B cell (primary cell): ENCODE measurements at regions not wholly inside any gene's neighbourhood (a gene's known extent, or its start where the extent isn't known, plus 50 kb on each side); places are given as distances from the start of the nearest gene placed in this dataset.

Experiments
- ATAC-seq: fragments of 200-7000 bp; cut with Tn5 transposase; one replicate; pipeline ENCODE4 v1.10.0; 2021; ENCODE audit warnings: low read depth, mild to moderate bottlenecking, moderate number of reproducible peaks, moderate library complexity
- CTCF ChIA-PET: fragments of 350-600 bp; sonication (Branson Sonifier 250); formaldehyde crosslinking; loops from one replicate; lab custom pipeline; 2021; ENCODE audit warnings: antibody characterized with exemption, inconsistent platforms; lab: Charles Lee
- POLR2A ChIA-PET: fragments of 350-600 bp; sonication (Branson Sonifier 250); formaldehyde crosslinking; loops from one replicate; lab custom pipeline; 2021; ENCODE audit warnings: antibody characterized with exemption; lab: Charles Lee
- DNase-seq: peaks from one replicate; pipeline ENCODE4 v3.0.0; 2013
- H2AFZ ChIP-seq: 2 replicates; pipeline ENCODE4 v1.6.1; 2012; ENCODE audit warnings: mild to moderate bottlenecking, low read depth, low read length; ENCODE audit not compliant: insufficient read depth, poor library complexity, severe bottlenecking
- H3K27ac ChIP-seq, 2 donors: 1 replicate in 1 of 2; 2 replicates in 1 of 2; pipeline ENCODE4 v1.5.1; 2012 to 2013; ENCODE audit warnings: low read length in 2 of 2, mild to moderate bottlenecking in 2 of 2, moderate library complexity in 1 of 2
- H3K27me3 ChIP-seq, 4 experiments: fragments of 200-600 bp in 1 of 4; sonication (generic) in 1 of 4; replicated peaks in 1 of 4; 1 replicate in 2 of 4; 2 replicates in 2 of 4; pipeline versions ENCODE4 v1.6.1 to v1.7.0; 2013 to 2016; ENCODE audit warnings: low read length in 3 of 4, mild to moderate bottlenecking in 2 of 4, mixed read lengths in 1 of 4, moderate library complexity in 1 of 4; ENCODE audit not compliant: insufficient read depth in 4 of 4, control insufficient read depth in 3 of 4; ENCODE audit errors: control extremely low read depth in 1 of 4
- H3K36me3 ChIP-seq, 2 experiments: replicated peaks in 1 of 2; 1 replicate in 1 of 2; 2 replicates in 1 of 2; pipeline versions ENCODE4 v1.6.1 to v1.7.1; 2013; ENCODE audit warnings: low read length in 1 of 2; ENCODE audit not compliant: insufficient read depth in 2 of 2, control insufficient read depth in 1 of 2; ENCODE audit errors: control extremely low read depth in 1 of 2, extremely low read depth in 1 of 2
- H3K4me1 ChIP-seq, 2 donors: fragments of 200-600 bp in 1 of 2; sonication (generic) in 1 of 2; 1 replicate in 1 of 2; 2 replicates in 1 of 2; pipeline versions ENCODE4 v1.5.1 to v1.6.1; 2013 to 2017; ENCODE audit warnings: low read length in 2 of 2; ENCODE audit not compliant: control insufficient read depth in 2 of 2, insufficient read depth in 2 of 2
- H3K4me2 ChIP-seq: replicated peaks from 2 replicates; pipeline ENCODE3; 2012; ENCODE audit warnings: mild to moderate bottlenecking, low read depth, low read length; ENCODE audit not compliant: poor library complexity, severe bottlenecking
- H3K4me3 ChIP-seq, 5 experiments: fragments of 200-600 bp in 1 of 5; sonication (generic) in 1 of 5; 1 replicate in 3 of 5; 2 replicates in 2 of 5; pipeline versions ENCODE4 v1.5.1 to v1.7.0; 2011 to 2016; ENCODE audit warnings: low read length in 4 of 5, mild to moderate bottlenecking in 4 of 5, low read depth in 2 of 5, control low read depth in 1 of 5, moderate library complexity in 1 of 5; ENCODE audit not compliant: insufficient read depth in 1 of 5; ENCODE audit errors: control extremely low read depth in 1 of 5, extremely low read depth in 1 of 5
- H3K79me2 ChIP-seq: fragments of 200-600 bp; sonication (generic); one replicate; pipeline ENCODE4 v1.6.0; 2016; ENCODE audit warnings: low read length; ENCODE audit not compliant: control insufficient read depth, insufficient read depth
- H3K9ac ChIP-seq: fragments of 200-600 bp; sonication (generic); 2 replicates; pipeline ENCODE4 v1.6.1; 2017; ENCODE audit warnings: mild to moderate bottlenecking, low read length, moderate library complexity
- H3K9me3 ChIP-seq, 3 donors: one replicate each; pipeline versions ENCODE4 v1.6.1 to v1.7.1; 2013; ENCODE audit warnings: low read length in 2 of 3; ENCODE audit not compliant: control insufficient read depth in 2 of 3, insufficient read depth in 1 of 3; ENCODE audit errors: control extremely low read depth in 1 of 3
- H4K20me1 ChIP-seq: 2 replicates; pipeline ENCODE4 v1.6.0; 2012; ENCODE audit warnings: mild to moderate bottlenecking, low read length; ENCODE audit not compliant: insufficient read depth, control insufficient read depth, poor library complexity, severe bottlenecking
- H3K27ac Mint-ChIP-seq: one replicate; pipeline ENCODE4 v1.8.0; 2021; ENCODE audit warnings: mixed read lengths
- H3K27me3 Mint-ChIP-seq: one replicate; pipeline ENCODE4 v1.8.0; 2021; ENCODE audit warnings: mixed read lengths
- H3K4me1 Mint-ChIP-seq: one replicate; pipeline ENCODE4 v1.8.0; 2021; ENCODE audit warnings: mixed read lengths
- H3K4me3 Mint-ChIP-seq: one replicate; pipeline ENCODE4 v1.8.0; 2021; ENCODE audit warnings: mixed read lengths
- H3K9me3 Mint-ChIP-seq: one replicate; pipeline ENCODE4 v1.8.0; 2022; ENCODE audit warnings: mixed read lengths; ENCODE audit not compliant: insufficient read depth
- CTCF ChIP-seq: fragments of 200-600 bp; IDR thresholded peaks from one replicate; pipeline ENCODE4 v1.8.0; 2022; ENCODE audit warnings: antibody characterized with exemption, mild to moderate bottlenecking
- EZH2 ChIP-seq: IDR thresholded peaks from 2 replicates; pipeline ENCODE4 v1.6.1; 2012; ENCODE audit warnings: borderline replicate concordance, low read depth, mild to moderate bottlenecking, moderate library complexity, low read length; ENCODE audit not compliant: insufficient read depth, poor library complexity, severe bottlenecking
- WGBS: methylation state at CpG from one replicate; pipeline ENCODE4 v1.1.5; 2013; ENCODE audit warnings: missing lambda C conversion rate; ENCODE audit not compliant: insufficient coverage; 5-methylcytosine and 5-hydroxymethylcytosine counted together
- intact Hi-C: fragments of 100-400 bp; cut with micrococcal nuclease; formaldehyde crosslinking; loops from one replicate; pipeline ENCODE4 v1.10.0; 2022

- peaks cover 0 to 27% (median 0%) of the 10 kb centered on the region in 3 donors for H3K9me3 ChIP-seq
- Mint-ChIP-seq H3K9me3 (peaks cover 18% of the 10 kb centered on the region), H3K4me1 (no peaks in the 10 kb centered on the region), H3K27ac (no peak overlapping the region), H3K4me3 (no peak overlapping the region), H3K27me3 (no peaks in the 10 kb centered on the region)
- H4K20me1 ChIP-seq = no peaks in the 10 kb centered on the region
- 72% methylated on average over 13 of the region's 13 CpGs for WGBS
- TF ChIP-seq EZH2 (no peak), CTCF (no peak)
- H3K27ac ChIP-seq = no peak overlapping the region
- no peaks in the 10 kb centered on the region for H3K4me1 ChIP-seq
- ChIA-PET CTCF (no interaction called here), POLR2A (no interaction called here)
- H3K27me3 ChIP-seq = no peaks in the 10 kb centered on the region
- no peak for DNase-seq
- H3K4me2 ChIP-seq = no peak overlapping the region
- intact Hi-C loops = no loop called here
- no peak for ATAC-seq
- H3K9ac ChIP-seq = no peak overlapping the region
- H2AFZ ChIP-seq = no peak overlapping the region
- H3K79me2 ChIP-seq = no peaks in the 10 kb centered on the region
- H3K4me3 ChIP-seq = no peak overlapping the region
- no peaks in the 10 kb centered on the region for H3K36me3 ChIP-seq
These were observed 716.9 kb downstream of the TYW1 start for GRCh38 chr7:67713451-67714056.

GRCh38 chr7:67716729-67717128 lies 720.1 kb downstream of the TYW1 start:
- no peak for ATAC-seq
- no peak for DNase-seq
- no peaks in the 10 kb centered on the region for H3K36me3 ChIP-seq
- WGBS = 0% methylated on average over 1 of the region's 2 CpGs
- no peaks in the 10 kb centered on the region for H3K27me3 ChIP-seq
- H2AFZ ChIP-seq = no peak overlapping the region
- no peaks in the 10 kb centered on the region for H3K4me1 ChIP-seq
- H3K4me2 ChIP-seq = no peak overlapping the region
- no peak overlapping the region for H3K27ac ChIP-seq
- no peak overlapping the region for H3K27ac Mint-ChIP-seq
- no peaks in the 10 kb centered on the region for H3K79me2 ChIP-seq
- no peak overlapping the region for H3K4me3 ChIP-seq
- H3K9me3 ChIP-seq = peaks cover 0 to 15% (median 0%) of the 10 kb centered on the region in 3 donors
- CTCF ChIA-PET = no interaction called here
- no peak for TF ChIP-seq EZH2
- no peak for TF ChIP-seq CTCF
- POLR2A ChIA-PET = no interaction called here
- peaks cover 9% of the 10 kb centered on the region for H3K9me3 Mint-ChIP-seq
- H3K4me3 Mint-ChIP-seq = no peak overlapping the region
- H3K27me3 Mint-ChIP-seq = no peaks in the 10 kb centered on the region
- H3K4me1 Mint-ChIP-seq = no peaks in the 10 kb centered on the region
- H4K20me1 ChIP-seq = no peaks in the 10 kb centered on the region
- H3K9ac ChIP-seq = no peak overlapping the region
- intact Hi-C loops = no loop called here
